Fibroblast of lung (primary cell): ENCODE measurements at regions not wholly inside any gene's neighbourhood (a gene's known extent, or its start where the extent isn't known, plus 50 kb on each side); places are given as distances from the start of the nearest gene placed in this dataset.

Source experiments
- DNase-seq, 2 donors: peaks; one replicate each; pipeline versions ENCODE4 v3.0.0 to v3.0.0-alpha.2; 2010; ENCODE audit warnings: low read depth in 2 of 2
- H2AFZ ChIP-seq: 2 replicates; pipeline ENCODE4 v1.5.1; 2012; ENCODE audit warnings: low read length, control low read depth, inconsistent platforms
- H3K27ac ChIP-seq: 2 replicates; pipeline ENCODE4 v1.5.1; 2011; ENCODE audit warnings: low read length, control low read depth; ENCODE audit not compliant: insufficient read depth
- H3K27me3 ChIP-seq: 2 replicates; pipeline ENCODE4 v1.5.1; 2011; ENCODE audit warnings: mild to moderate bottlenecking, low read length; ENCODE audit not compliant: control insufficient read depth, insufficient read depth
- H3K36me3 ChIP-seq: 2 replicates; pipeline ENCODE4 v1.5.1; 2011; ENCODE audit warnings: low read length; ENCODE audit not compliant: control insufficient read depth, insufficient read depth
- H3K4me1 ChIP-seq: 2 replicates; pipeline ENCODE4 v1.5.1; 2011; ENCODE audit warnings: low read length; ENCODE audit not compliant: control insufficient read depth, insufficient read depth; ENCODE audit errors: extremely low read depth
- H3K4me2 ChIP-seq: 2 replicates; pipeline ENCODE4 v1.5.1; 2011; ENCODE audit warnings: low read length, control low read depth; ENCODE audit not compliant: insufficient read depth; ENCODE audit errors: extremely low read depth
- H3K4me3 ChIP-seq, 4 experiments: fragments of 200-600 bp in 1 of 4; sonication (generic) in 1 of 4; replicated peaks in 1 of 4; 2 replicates each; pipeline ENCODE4 v1.5.1; 2011 to 2016; ENCODE audit warnings: low read length in 4 of 4, low read depth in 3 of 4, mild to moderate bottlenecking in 3 of 4, control low read depth in 2 of 4, inconsistent platforms in 1 of 4, mixed read lengths in 1 of 4; ENCODE audit not compliant: insufficient read depth in 1 of 4; ENCODE audit errors: control extremely low read depth in 1 of 4
- H3K79me2 ChIP-seq: 2 replicates; pipeline ENCODE4 v1.5.1; 2012; ENCODE audit warnings: mild to moderate bottlenecking, low read length, inconsistent platforms; ENCODE audit not compliant: control insufficient read depth, insufficient read depth
- H3K9ac ChIP-seq: 2 replicates; pipeline ENCODE4 v1.5.1; 2011; ENCODE audit warnings: mild to moderate bottlenecking, low read length, control low read depth; ENCODE audit not compliant: insufficient read depth
- H3K9me3 ChIP-seq: 2 replicates; pipeline ENCODE4 v1.5.1; 2012; ENCODE audit warnings: low read depth, low read length; ENCODE audit not compliant: control insufficient read depth, insufficient read depth
- H4K20me1 ChIP-seq: 2 replicates; pipeline ENCODE4 v1.5.1; 2011; ENCODE audit warnings: low read length; ENCODE audit not compliant: control insufficient read depth, insufficient read depth; ENCODE audit errors: extremely low read depth
- CTCF ChIP-seq, 2 donors: IDR thresholded peaks in 1 of 2; conservative IDR thresholded peaks in 1 of 2; 1 replicate in 1 of 2; 2 replicates in 1 of 2; pipeline ENCODE4 v1.5.1; 2011 to 2012; ENCODE audit warnings: low read length in 2 of 2, control low read depth in 1 of 2, inconsistent platforms in 1 of 2, low read depth in 1 of 2, mild to moderate bottlenecking in 1 of 2
- EZH2 ChIP-seq: IDR thresholded peaks from 2 replicates; pipeline ENCODE4 v1.5.1; 2012; ENCODE audit warnings: low read length, control low read depth, mild to moderate bottlenecking; ENCODE audit errors: missing control alignments

- Histone ChIP-seq H3K27ac (no peak overlapping the region), H3K4me1 (no peaks in the 10 kb centered on the region), H3K9ac (no peak overlapping the region)
Observed at GRCh38 chr7:51477819-51478218, 161.2 kb upstream of the COBL start.

GRCh38 chr7:51477323-51477722 lies 160.7 kb upstream of the COBL start:
- H2AFZ ChIP-seq: no peak overlapping the region
- H3K4me2 ChIP-seq: no peak overlapping the region

More at GRCh38 chr7:51477819-51478218, 161.2 kb upstream of the COBL start:
- H2AFZ ChIP-seq: no peak overlapping the region
- no peak for DNase-seq
- no peaks in the 10 kb centered on the region for H4K20me1 ChIP-seq
- H3K36me3 ChIP-seq: no peaks in the 10 kb centered on the region
- no peak overlapping the region for H3K4me3 ChIP-seq
- H3K9me3 ChIP-seq: no peaks in the 10 kb centered on the region
- TF ChIP-seq EZH2 (no peak), CTCF (conservative IDR thresholded peaks at IDR 0.05 in 1 of 2, IDR thresholded peaks at IDR 0.05 in 1 of 2; ENCODE audit: low read depth in 1 of 2, low read length in 2 of 2) (no peak)
- H3K4me2 ChIP-seq: no peak overlapping the region
- H3K79me2 ChIP-seq: no peaks in the 10 kb centered on the region
- no peaks in the 10 kb centered on the region for H3K27me3 ChIP-seq

GRCh38 chr7:51476026-51476425 lies 159.4 kb upstream of the COBL start:
- no peaks in the 10 kb centered on the region for H3K79me2 ChIP-seq
- H3K27me3 ChIP-seq: no peaks in the 10 kb centered on the region
- H2AFZ ChIP-seq: no peak overlapping the region
- no peak for DNase-seq
- H4K20me1 ChIP-seq: no peaks in the 10 kb centered on the region
- H3K9me3 ChIP-seq: no peaks in the 10 kb centered on the region
- H3K4me2 ChIP-seq: no peak overlapping the region
- no peaks in the 10 kb centered on the region for H3K36me3 ChIP-seq
- H3K4me1 ChIP-seq: no peaks in the 10 kb centered on the region
- H3K27ac ChIP-seq: no peak overlapping the region
- no peak overlapping the region for H3K4me3 ChIP-seq
- no peak for TF ChIP-seq CTCF (conservative IDR thresholded peaks at IDR 0.05 in 1 of 2, IDR thresholded peaks at IDR 0.05 in 1 of 2; ENCODE audit: low read depth in 1 of 2, low read length in 2 of 2)
- TF ChIP-seq EZH2: no peak
- H3K9ac ChIP-seq: no peak overlapping the region

More at GRCh38 chr7:51477323-51477722, 160.7 kb upstream of the COBL start:
- no peak for DNase-seq
- Histone ChIP-seq H3K79me2 (no peaks in the 10 kb centered on the region), H3K4me3 (no peak overlapping the region), H3K4me1 (no peaks in the 10 kb centered on the region), H3K9me3 (no peaks in the 10 kb centered on the region), H3K27me3 (no peaks in the 10 kb centered on the region), H3K9ac (no peak overlapping the region), H3K36me3 (no peaks in the 10 kb centered on the region), H3K27ac (no peak overlapping the region), H4K20me1 (no peaks in the 10 kb centered on the region)
- no peak for TF ChIP-seq CTCF (conservative IDR thresholded peaks at IDR 0.05 in 1 of 2, IDR thresholded peaks at IDR 0.05 in 1 of 2; ENCODE audit: low read depth in 1 of 2, low read length in 2 of 2)
- TF ChIP-seq EZH2: no peak
